Daoy (cell line): ENCODE measurements at regions not wholly inside any gene's neighbourhood (a gene's known extent, or its start where the extent isn't known, plus 50 kb on each side); places are given as distances from the start of the nearest gene placed in this dataset.

Source experiments
- DNase-seq: peaks from one replicate; pipeline ENCODE4 v3.0.0-alpha.2; 2015; ENCODE audit warnings: low read depth

- no peak for DNase-seq
Observed at GRCh38 chr3:13209634-13209997, 136.4 kb upstream of the IQSEC1 start.

GRCh38 chr3:13208706-13209633 is 135.7 kb upstream of the IQSEC1 start:
- no peak for DNase-seq

GRCh38 chr3:13207975-13208705 is 134.9 kb upstream of the IQSEC1 start:
- DNase-seq: no peak

GRCh38 chr3:13207578-13207922 is 134.3 kb upstream of the IQSEC1 start:
- DNase-seq: no peak

GRCh38 chr3:13206799-13207577 is 133.8 kb upstream of the IQSEC1 start:
- no peak for DNase-seq

- no peak for DNase-seq
Observed at GRCh38 chr3:13205567-13206143, 132.4 kb upstream of the IQSEC1 start.

- no peak for DNase-seq
Observed at GRCh38 chr3:13204177-13204581, 130.9 kb upstream of the IQSEC1 start.

- no peak for DNase-seq
Observed at GRCh38 chr3:13203398-13204176, 130.4 kb upstream of the IQSEC1 start.

- no peak for DNase-seq
Observed at GRCh38 chr3:13202744-13203397, 129.6 kb upstream of the IQSEC1 start.

- DNase-seq: no peak
Observed at GRCh38 chr3:13201851-13202250, 128.6 kb upstream of the IQSEC1 start.

GRCh38 chr3:13200946-13201345 is 127.7 kb upstream of the IQSEC1 start:
- no peak for DNase-seq

- no peak for DNase-seq
Observed at GRCh38 chr3:13200465-13200864, 127.2 kb upstream of the IQSEC1 start.

GRCh38 chr3:13199899-13200451 is 126.7 kb upstream of the IQSEC1 start:
- DNase-seq: no peak

GRCh38 chr3:13199006-13199776 is 126.0 kb upstream of the IQSEC1 start:
- no peak for DNase-seq

GRCh38 chr3:13198264-13198879 is 125.1 kb upstream of the IQSEC1 start:
- DNase-seq: no peak

- DNase-seq: no peak
Observed at GRCh38 chr3:13197795-13198194, 124.6 kb upstream of the IQSEC1 start.

GRCh38 chr3:13197281-13197680 is 124.1 kb upstream of the IQSEC1 start:
- no peak for DNase-seq

GRCh38 chr3:13195374-13195773 is 122.1 kb upstream of the IQSEC1 start:
- DNase-seq: no peak
